AG09319 (cell line): ENCODE measurements at regions not wholly inside any gene's neighbourhood (a gene's known extent, or its start where the extent isn't known, plus 50 kb on each side); places are given as distances from the start of the nearest gene placed in this dataset.

ENCODE experiments used
- DNase-seq: peaks from one replicate; pipeline ENCODE4 v3.0.0-alpha.2; 2010; ENCODE audit warnings: low read depth; ENCODE audit errors: extremely low read depth
- TF ChIP-seq, protein P1 (sequence below): IDR thresholded peaks from 2 replicates; pipeline ENCODE4 v1.5.1; 2011; ENCODE audit warnings: low read depth, mild to moderate bottlenecking, inconsistent platforms, low read length, moderate library complexity

DNA sequence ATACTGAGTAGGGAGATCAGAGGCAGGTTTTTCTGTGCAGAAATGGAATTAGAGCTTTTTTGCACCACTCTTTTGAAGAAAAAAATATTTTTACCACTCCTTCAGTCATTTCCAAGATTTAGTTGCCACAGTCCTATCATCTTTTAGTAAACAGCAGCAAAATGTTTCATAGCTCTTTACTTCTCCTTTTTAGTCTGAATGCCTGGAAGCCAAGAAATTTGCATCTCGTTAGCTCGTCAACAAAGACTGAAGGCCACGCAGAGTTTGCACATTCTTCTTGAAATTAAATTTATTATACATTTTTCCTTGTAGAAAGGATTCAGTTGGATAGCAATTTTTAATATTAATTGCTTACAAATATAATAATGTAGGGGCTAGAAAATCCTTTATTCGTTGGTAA lies 544.5 kb upstream of the ATP2B1 start:
- DNase-seq, result no peak
- TF ChIP-seq, protein P1, sequence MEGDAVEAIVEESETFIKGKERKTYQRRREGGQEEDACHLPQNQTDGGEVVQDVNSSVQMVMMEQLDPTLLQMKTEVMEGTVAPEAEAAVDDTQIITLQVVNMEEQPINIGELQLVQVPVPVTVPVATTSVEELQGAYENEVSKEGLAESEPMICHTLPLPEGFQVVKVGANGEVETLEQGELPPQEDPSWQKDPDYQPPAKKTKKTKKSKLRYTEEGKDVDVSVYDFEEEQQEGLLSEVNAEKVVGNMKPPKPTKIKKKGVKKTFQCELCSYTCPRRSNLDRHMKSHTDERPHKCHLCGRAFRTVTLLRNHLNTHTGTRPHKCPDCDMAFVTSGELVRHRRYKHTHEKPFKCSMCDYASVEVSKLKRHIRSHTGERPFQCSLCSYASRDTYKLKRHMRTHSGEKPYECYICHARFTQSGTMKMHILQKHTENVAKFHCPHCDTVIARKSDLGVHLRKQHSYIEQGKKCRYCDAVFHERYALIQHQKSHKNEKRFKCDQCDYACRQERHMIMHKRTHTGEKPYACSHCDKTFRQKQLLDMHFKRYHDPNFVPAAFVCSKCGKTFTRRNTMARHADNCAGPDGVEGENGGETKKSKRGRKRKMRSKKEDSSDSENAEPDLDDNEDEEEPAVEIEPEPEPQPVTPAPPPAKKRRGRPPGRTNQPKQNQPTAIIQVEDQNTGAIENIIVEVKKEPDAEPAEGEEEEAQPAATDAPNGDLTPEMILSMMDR, result no peak

DNA sequence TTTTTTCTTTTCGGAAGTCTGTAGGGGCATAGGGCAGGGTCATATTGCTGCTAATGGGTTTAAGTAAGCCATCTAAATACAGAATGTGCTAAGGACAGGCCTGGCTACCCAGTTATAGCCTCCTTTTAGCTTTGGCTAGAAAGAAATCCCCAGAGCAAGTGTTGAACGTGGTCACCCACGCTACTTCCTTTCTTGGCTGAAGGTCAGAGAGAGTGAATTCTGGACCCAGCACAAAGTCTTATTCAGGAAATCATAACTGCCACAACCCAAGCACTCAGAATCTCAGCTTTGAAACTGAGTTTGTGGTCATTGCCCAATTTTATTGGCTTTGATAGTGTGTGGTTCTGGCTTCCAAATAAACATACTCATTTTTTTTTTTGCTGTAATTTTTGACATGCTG lies 542.1 kb upstream of the ATP2B1 start:
- DNase-seq, result no peak
- TF ChIP-seq, protein P1, result no peak

DNA sequence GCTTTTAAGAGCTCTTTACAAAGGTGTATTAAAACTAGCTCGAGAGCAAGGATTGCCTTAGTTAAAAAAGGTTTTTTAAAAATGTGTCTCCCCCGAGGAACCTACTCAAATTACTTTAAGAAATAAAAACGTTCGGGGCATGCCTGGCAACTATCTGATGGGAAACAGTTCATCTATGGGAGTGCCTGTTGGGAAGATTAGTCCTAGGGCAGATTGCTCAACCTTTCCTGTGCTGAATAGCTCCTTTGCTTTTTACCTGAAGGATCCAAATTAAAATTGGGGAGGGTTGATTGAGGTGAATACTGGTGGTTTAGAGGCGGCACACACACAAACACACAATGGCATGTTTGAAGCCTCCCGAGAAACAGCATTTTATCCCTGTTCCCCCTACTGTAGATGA lies 541.4 kb upstream of the ATP2B1 start:
- TF ChIP-seq, protein P1, result no peak

DNA sequence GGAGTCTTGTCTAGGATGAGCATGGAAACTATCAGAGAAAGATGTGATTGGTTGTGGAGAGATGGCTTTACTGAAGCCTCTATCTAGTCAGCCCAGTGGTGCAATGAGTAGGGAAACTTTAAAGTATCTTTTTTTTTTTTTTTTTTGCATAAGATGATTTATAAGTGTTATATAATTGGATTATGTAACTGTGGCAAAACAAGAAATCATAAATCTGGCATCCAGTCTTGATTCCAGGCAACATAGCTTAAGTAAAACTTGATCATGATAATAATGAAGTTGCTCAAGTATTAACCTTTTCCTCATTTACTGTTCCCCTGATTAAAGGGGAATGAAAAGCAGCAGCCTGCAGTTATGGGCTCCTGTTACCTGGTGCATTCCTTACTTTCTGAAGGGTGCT lies 538.0 kb upstream of the ATP2B1 start:
- TF ChIP-seq, protein P1, result no peak
- DNase-seq, result no peak

More for the DNA sequence above, 541.4 kb upstream of the ATP2B1 start:
- no peak for DNase-seq

DNA sequence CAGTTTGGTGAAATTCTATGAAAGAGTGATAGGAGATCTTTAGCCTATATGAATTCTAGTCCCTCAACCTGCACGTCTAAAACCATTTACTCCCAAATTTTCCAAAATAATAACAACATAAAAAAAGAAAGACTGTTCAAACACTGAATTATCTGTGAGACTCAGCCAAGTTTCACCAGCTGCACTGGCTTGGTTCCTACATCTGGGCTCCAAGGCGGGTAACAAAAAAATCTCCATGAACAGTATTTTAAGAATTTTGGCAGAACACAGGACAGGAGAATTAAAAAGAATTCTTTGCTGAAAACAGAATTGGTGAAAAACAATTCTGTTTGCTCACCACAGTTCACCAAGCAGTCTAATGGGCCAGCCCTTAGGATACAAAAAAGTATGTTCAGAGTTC lies 536.8 kb upstream of the ATP2B1 start:
- TF ChIP-seq, protein P1, result no peak
- no peak for DNase-seq

DNA sequence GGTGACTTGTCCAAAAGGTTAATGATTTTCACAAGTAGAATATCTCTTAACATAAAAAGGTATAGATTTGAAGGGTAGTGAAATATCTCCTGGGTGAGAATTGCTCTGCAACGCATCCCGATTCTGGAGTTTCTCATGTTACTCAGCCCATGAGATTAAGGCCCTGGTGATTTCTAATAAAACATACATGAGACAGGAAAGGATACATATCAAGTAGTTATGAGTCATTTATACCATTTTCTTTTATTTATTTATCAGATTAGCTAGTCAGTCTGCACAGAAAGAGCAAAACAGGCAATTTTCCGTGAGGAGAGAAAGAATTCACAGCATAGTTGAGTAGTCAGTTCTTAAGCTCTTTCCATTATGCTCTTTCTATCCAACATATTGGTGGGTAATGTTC lies 535.6 kb upstream of the ATP2B1 start:
- DNase-seq, result no peak
- TF ChIP-seq, protein P1, result no peak

DNA sequence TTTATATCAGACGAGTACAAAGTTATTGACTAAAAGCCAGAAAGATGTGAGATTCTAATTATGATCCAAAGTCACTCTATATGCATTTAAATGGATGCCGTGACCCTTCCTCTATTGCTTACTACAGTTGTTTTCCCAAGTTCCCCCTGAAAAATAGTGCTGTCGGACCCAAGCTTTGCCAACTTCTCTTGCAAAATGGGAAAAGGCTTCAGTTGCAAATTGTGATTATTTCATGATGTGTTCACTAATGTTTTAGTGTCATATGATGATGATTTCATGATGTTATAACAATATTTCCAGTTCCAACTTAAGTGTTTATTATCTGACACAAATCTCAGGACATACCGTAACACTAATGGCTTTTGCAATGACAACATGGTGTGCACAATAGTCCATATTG lies 534.6 kb upstream of the ATP2B1 start:
- TF ChIP-seq, protein P1, result no peak
- no peak for DNase-seq
